Activated CD4-positive, alpha-beta T cell treated with anti-CD3 and anti-CD28 coated beads, Interleukin-2, amount 10 ng/mL, durations not matched to agents 7 days and 5 days (primary cell): ENCODE measurements at regions not wholly inside any gene's neighbourhood (a gene's known extent, or its start where the extent isn't known, plus 50 kb on each side); places are given as distances from the start of the nearest gene placed in this dataset.

Experiments
- CTCF ChIA-PET: fragments of 350-600 bp; sonication (Branson Sonifier 250); formaldehyde crosslinking; loops from one replicate; lab custom pipeline; 2021; ENCODE audit warnings: antibody characterized with exemption; lab: Charles Lee
- POLR2A ChIA-PET: fragments of 350-600 bp; sonication (Branson Sonifier 250); formaldehyde crosslinking; loops from one replicate; lab custom pipeline; 2021; ENCODE audit warnings: antibody characterized with exemption; lab: Charles Lee
- DNase-seq: peaks from one replicate; pipeline ENCODE4 v3.0.0-alpha.2; 2020
- H3K27ac Mint-ChIP-seq: one replicate; pipeline ENCODE4 v1.8.0; 2021; ENCODE audit warnings: mild to moderate bottlenecking, moderate library complexity, mixed read lengths
- H3K27me3 Mint-ChIP-seq: one replicate; pipeline ENCODE4 v1.8.0; 2021; ENCODE audit warnings: mixed read lengths
- H3K36me3 Mint-ChIP-seq: one replicate; pipeline ENCODE4 v1.8.0; 2021; ENCODE audit warnings: low read depth, mixed read lengths
- H3K4me1 Mint-ChIP-seq: one replicate; pipeline ENCODE4 v1.8.0; 2021; ENCODE audit warnings: mixed read lengths
- H3K4me3 Mint-ChIP-seq: one replicate; pipeline ENCODE4 v1.8.0; 2021; ENCODE audit warnings: mild to moderate bottlenecking, moderate library complexity, mixed read lengths
- H3K9me3 Mint-ChIP-seq: one replicate; pipeline ENCODE4 v1.8.0; 2021; ENCODE audit warnings: mixed read lengths

GRCh38 chr12:98417266-98417665, 98.1 kb upstream of the TMPO start:
- CTCF ChIA-PET, result no interaction called here
- peaks cover 4% of the 10 kb centered on the region for H3K27me3 Mint-ChIP-seq
- no peak overlapping the region for H3K27ac Mint-ChIP-seq
- DNase-seq, result no peak
- POLR2A ChIA-PET, result interaction anchor here (0.7 kb wide), 1 partner anchor 135 kb away, joined by 3 read pairs; no protein-coding TSS in a partner anchor
- H3K4me3 Mint-ChIP-seq, result no peak overlapping the region
- H3K36me3 Mint-ChIP-seq, result no peaks in the 10 kb centered on the region
- H3K4me1 Mint-ChIP-seq, result no peaks in the 10 kb centered on the region
- no peaks in the 10 kb centered on the region for H3K9me3 Mint-ChIP-seq

- Mint-ChIP-seq H3K27me3 (peaks cover 4% of the 10 kb centered on the region), H3K4me1 (no peaks in the 10 kb centered on the region), H3K4me3 (no peak overlapping the region), H3K27ac (no peak overlapping the region), H3K36me3 (no peaks in the 10 kb centered on the region), H3K9me3 (no peaks in the 10 kb centered on the region)
- CTCF ChIA-PET, result interaction anchor here (0.8 kb wide), 1 partner anchor 18 kb away, joined by 3 read pairs; no protein-coding TSS in a partner anchor
- POLR2A ChIA-PET, result no interaction called here
- DNase-seq, result no peak
Measured at GRCh38 chr12:98418357-98419075, 96.9 kb upstream of the TMPO start.

GRCh38 chr12:98419081-98419794, 96.2 kb upstream of the TMPO start:
- Mint-ChIP-seq H3K4me1 (no peaks in the 10 kb centered on the region), H3K36me3 (no peaks in the 10 kb centered on the region), H3K4me3 (no peak overlapping the region), H3K27me3 (peaks cover 2% of the 10 kb centered on the region), H3K9me3 (no peaks in the 10 kb centered on the region), H3K27ac (no peak overlapping the region)
- no peak for DNase-seq
- ChIA-PET CTCF (no interaction called here), POLR2A (no interaction called here)

GRCh38 chr12:98419795-98420404, 95.5 kb upstream of the TMPO start:
- no peak overlapping the region for H3K4me3 Mint-ChIP-seq
- ChIA-PET POLR2A (no interaction called here), CTCF (no interaction called here)

GRCh38 chr12:98420461-98420860, 94.9 kb upstream of the TMPO start:
- DNase-seq, result no peak
- peaks cover 2% of the 10 kb centered on the region for H3K27me3 Mint-ChIP-seq
- peaks cover 3% of the 10 kb centered on the region for H3K4me1 Mint-ChIP-seq
- H3K27ac Mint-ChIP-seq, result no peak overlapping the region
- H3K9me3 Mint-ChIP-seq, result no peaks in the 10 kb centered on the region
- ChIA-PET POLR2A (no interaction called here), CTCF (no interaction called here)
- no peaks in the 10 kb centered on the region for H3K36me3 Mint-ChIP-seq
- no peak overlapping the region for H3K4me3 Mint-ChIP-seq

More at GRCh38 chr12:98419795-98420404, 95.5 kb upstream of the TMPO start:
- Mint-ChIP-seq H3K4me1 (peaks cover 3% of the 10 kb centered on the region), H3K27ac (no peak overlapping the region), H3K9me3 (no peaks in the 10 kb centered on the region), H3K36me3 (no peaks in the 10 kb centered on the region), H3K27me3 (peaks cover 2% of the 10 kb centered on the region)
- no peak for DNase-seq

GRCh38 chr12:98421316-98421715, 94.1 kb upstream of the TMPO start:
- no peaks in the 10 kb centered on the region for H3K9me3 Mint-ChIP-seq
- no peak overlapping the region for H3K27ac Mint-ChIP-seq
- H3K27me3 Mint-ChIP-seq, result peaks cover 2% of the 10 kb centered on the region
- no peak overlapping the region for H3K4me3 Mint-ChIP-seq
- ChIA-PET POLR2A (no interaction called here), CTCF (no interaction called here)
- no peak for DNase-seq
- no peaks in the 10 kb centered on the region for H3K36me3 Mint-ChIP-seq
- H3K4me1 Mint-ChIP-seq, result peaks cover 3% of the 10 kb centered on the region

- no peaks in the 10 kb centered on the region for H3K9me3 Mint-ChIP-seq
- H3K27me3 Mint-ChIP-seq, result peaks cover 4% of the 10 kb centered on the region
- no peaks in the 10 kb centered on the region for H3K36me3 Mint-ChIP-seq
- no peak overlapping the region for H3K27ac Mint-ChIP-seq
- ChIA-PET POLR2A (no interaction called here), CTCF (no interaction called here)
- DNase-seq, result no peak
- H3K4me3 Mint-ChIP-seq, result no peak overlapping the region
- H3K4me1 Mint-ChIP-seq, result peaks cover 3% of the 10 kb centered on the region
Measured at GRCh38 chr12:98422359-98422758, 93.0 kb upstream of the TMPO start.

GRCh38 chr12:98422812-98423211, 92.6 kb upstream of the TMPO start:
- Mint-ChIP-seq H3K9me3 (no peaks in the 10 kb centered on the region), H3K4me1 (peaks cover 3% of the 10 kb centered on the region), H3K27ac (no peak overlapping the region), H3K4me3 (no peak overlapping the region), H3K27me3 (peaks cover 3% of the 10 kb centered on the region), H3K36me3 (no peaks in the 10 kb centered on the region)
- DNase-seq, result no peak
- CTCF ChIA-PET, result no interaction called here
- POLR2A ChIA-PET, result no interaction called here

- CTCF ChIA-PET, result no interaction called here
- POLR2A ChIA-PET, result no interaction called here
- H3K27ac Mint-ChIP-seq, result no peak overlapping the region
Measured at GRCh38 chr12:98423963-98424362, 91.4 kb upstream of the TMPO start.

GRCh38 chr12:98424726-98425401, 90.5 kb upstream of the TMPO start:
- Mint-ChIP-seq H3K27me3 (peaks cover 6% of the 10 kb centered on the region), H3K27ac (no peak overlapping the region), H3K9me3 (no peaks in the 10 kb centered on the region), H3K4me3 (no peak overlapping the region), H3K4me1 (peaks cover 3% of the 10 kb centered on the region), H3K36me3 (no peaks in the 10 kb centered on the region)
- CTCF ChIA-PET, result interaction anchor here (0.6 to 0.9 kb wide), 3 partner anchors 27 to 84 kb away, joined by 3 read pairs; no protein-coding TSS in a partner anchor
- peak; percentile 59 for DNase-seq
- POLR2A ChIA-PET, result no interaction called here

More at GRCh38 chr12:98423963-98424362, 91.4 kb upstream of the TMPO start:
- Mint-ChIP-seq H3K9me3 (no peaks in the 10 kb centered on the region), H3K4me1 (peaks cover 3% of the 10 kb centered on the region), H3K27me3 (peaks cover 3% of the 10 kb centered on the region), H3K36me3 (no peaks in the 10 kb centered on the region), H3K4me3 (no peak overlapping the region)
- no peak for DNase-seq

- H3K4me3 Mint-ChIP-seq, result no peak overlapping the region
- ChIA-PET POLR2A (no interaction called here), CTCF (interaction anchor here (0.5 to 0.9 kb wide), 6 partner anchors 10 to 91 kb away, joined by 3 read pairs; no protein-coding TSS in a partner anchor)
- no peak for DNase-seq
- H3K36me3 Mint-ChIP-seq, result no peaks in the 10 kb centered on the region
- H3K27ac Mint-ChIP-seq, result no peak overlapping the region
- H3K9me3 Mint-ChIP-seq, result no peaks in the 10 kb centered on the region
- peaks cover 6% of the 10 kb centered on the region for H3K27me3 Mint-ChIP-seq
- H3K4me1 Mint-ChIP-seq, result peaks cover 3% of the 10 kb centered on the region
Measured at GRCh38 chr12:98425859-98426258, 89.5 kb upstream of the TMPO start.

GRCh38 chr12:98431089-98431488, 84.3 kb upstream of the TMPO start:
- CTCF ChIA-PET, result no interaction called here
- no peaks in the 10 kb centered on the region for H3K9me3 Mint-ChIP-seq
- DNase-seq, result no peak
- H3K4me3 Mint-ChIP-seq, result no peak overlapping the region
- peaks cover 29% of the 10 kb centered on the region for H3K27me3 Mint-ChIP-seq
- no peaks in the 10 kb centered on the region for H3K4me1 Mint-ChIP-seq
- H3K36me3 Mint-ChIP-seq, result no peaks in the 10 kb centered on the region
- POLR2A ChIA-PET, result no interaction called here
- H3K27ac Mint-ChIP-seq, result no peak overlapping the region
